ENCODE measurements at regions not wholly inside any gene's neighbourhood (a gene's known extent, or its start where the extent isn't known, plus 50 kb on each side); places are given as distances from the start of the nearest gene placed in this dataset.
"Not testable (repeated sequence)": the region's sequence is repeated elsewhere in the genome, so short reads cannot be mapped to it uniquely, and the experiment has no call there.

DNA sequence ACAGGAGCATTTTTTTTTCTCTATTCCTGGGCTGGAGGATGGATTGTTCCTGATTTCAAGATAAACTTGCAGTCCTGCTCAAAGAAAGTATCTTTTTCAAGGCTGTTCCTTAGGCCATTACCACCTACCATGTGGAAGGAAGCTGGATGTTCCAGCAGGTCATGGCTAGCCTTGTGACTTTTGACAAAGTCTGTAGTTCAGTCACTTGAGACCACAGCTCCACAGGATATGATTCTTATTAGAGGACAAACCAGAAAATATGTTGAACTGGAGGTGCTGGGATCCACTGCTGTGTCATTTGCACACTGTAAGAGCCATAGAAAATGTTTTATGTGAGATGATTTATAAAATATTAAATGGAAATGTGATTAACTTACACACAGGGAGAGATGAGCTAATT is 184.2 kb upstream of the ACO1 start:
- no peak for DNase-seq (ENCODE audit: low read depth)

DNA sequence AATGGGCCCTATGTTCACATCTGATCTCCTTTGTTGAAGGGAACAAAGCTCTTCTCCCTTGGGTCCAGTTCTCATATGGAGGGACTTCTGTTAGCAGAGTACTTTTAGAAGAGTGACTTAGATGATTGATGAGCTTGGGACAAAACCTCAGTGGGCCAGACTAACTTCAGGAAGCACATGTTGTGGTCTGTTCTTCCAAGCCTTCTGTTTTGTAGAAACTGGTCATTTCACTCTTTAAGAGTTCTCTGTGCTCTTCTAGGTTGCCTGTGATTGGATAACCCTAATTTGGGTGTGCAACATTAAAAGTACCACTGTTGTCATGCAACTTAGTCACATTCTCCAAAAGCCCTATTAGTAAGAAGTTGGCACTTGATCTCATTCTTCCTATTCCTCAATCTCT is 183.5 kb upstream of the ACO1 start:
- DNase-seq (ENCODE audit: low read depth), result no peak

DNA sequence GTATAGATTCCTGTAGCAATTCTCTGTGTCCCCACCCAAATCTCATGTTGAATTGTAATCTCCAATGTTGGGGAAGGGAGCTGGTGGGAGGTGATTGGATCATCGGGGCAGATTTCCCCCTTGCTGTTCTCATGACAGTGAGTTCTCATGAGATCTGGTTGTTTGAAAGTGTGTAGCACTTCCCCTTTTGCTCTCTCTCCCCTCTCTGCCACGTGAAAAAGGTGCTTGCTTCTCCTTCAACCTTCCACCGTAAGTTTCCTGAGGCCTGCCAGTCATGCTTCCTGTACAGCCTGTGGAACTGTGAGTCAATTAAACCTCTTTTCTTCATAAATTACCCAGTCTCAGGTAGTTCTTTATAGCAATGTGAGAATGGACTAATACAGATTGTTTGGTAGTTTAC is 175.3 kb upstream of the ACO1 start:
- not testable (repeated sequence) for DNase-seq (ENCODE audit: low read depth)

DNA sequence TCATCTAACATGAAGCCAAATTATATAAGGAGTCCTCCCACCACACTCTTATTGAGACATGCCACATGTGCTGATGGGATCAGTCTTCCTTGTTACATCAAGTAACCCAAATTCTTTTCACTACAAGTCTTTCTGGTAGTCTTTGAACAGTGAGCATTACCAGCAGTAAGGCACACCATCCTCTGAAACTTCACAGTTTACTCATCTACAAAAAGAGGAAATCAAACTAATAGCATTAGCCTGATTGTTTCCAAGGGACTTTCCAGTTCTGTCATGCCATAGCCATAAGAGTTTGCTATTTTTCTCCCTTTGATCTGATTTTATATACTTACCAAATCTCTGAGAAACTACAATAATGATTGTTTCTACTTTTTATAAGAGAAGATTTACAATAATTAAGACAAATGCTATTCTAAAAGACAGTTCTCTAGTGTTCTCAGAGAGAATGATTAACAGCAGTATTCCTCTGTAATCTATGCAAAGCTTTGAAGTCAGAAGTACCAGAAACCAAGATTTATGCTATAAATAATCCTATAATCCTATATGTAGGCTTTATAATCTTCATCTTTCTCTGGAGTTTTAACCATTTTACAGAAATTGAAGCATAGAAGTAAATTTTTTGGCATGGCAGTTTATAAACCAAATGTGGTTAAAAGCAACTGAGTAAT is 166.2 kb upstream of the ACO1 start:
- DNase-seq (ENCODE audit: low read depth), result no peak

DNA sequence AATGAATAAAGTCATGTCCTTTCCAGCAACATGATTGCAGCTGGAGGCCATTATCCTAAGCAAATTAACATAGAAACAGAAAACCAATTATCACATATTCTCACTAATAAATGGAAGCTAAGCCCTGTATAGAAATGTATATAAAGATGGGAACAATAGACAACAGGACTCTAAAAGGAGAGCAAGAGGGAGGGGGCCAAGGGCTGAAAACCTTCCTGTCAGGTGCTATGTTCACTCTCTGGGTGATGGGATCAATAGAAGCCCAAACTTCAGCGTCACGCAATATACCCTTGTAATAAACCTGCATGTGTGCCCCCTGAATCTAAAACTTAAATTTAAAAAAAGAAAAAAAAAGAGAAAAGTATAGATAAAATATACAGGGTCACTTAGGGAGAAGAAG is 163.7 kb upstream of the ACO1 start:
- no peak for DNase-seq (ENCODE audit: low read depth)

DNA sequence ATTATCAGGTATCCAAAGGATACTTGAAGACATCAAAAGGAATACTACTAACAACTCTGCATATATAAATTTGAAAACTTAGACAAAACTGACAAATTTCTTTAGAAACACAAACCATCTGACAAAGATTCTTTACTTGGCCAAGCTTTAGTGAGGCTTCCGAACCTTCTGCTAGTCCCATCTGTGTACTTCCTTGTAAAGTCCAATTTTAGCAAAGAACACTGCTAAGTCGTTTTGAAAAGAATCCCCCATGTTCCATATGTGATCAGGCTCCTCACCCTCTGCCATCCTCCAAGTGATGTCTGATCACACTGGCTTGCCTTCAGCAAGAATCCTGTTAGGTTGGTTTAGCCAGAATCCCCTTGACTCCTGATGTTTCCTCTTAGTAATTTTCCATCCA is 150.0 kb upstream of the ACO1 start:
- DNase-seq (ENCODE audit: low read depth), result no peak

DNA sequence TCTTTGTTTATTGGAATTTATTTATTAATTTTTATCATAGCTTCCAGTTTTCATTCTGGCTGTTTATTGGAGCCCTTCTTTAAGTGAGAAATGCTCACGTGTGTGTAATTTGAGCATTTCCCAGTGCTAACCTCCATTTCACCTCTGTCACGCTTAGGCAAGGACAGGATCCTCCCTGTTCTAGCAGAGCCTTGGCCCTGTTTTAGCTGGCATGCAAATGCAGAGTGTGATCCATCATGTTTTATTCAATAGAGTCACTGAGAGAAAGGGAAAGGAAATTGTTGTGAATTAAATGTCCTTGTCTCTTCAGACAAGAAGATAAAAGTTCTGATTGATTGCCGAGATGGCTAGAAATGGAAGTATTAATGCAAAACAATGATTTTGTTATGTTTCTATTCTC is 137.3 kb upstream of the ACO1 start:
- no peak for DNase-seq (ENCODE audit: low read depth)

DNA sequence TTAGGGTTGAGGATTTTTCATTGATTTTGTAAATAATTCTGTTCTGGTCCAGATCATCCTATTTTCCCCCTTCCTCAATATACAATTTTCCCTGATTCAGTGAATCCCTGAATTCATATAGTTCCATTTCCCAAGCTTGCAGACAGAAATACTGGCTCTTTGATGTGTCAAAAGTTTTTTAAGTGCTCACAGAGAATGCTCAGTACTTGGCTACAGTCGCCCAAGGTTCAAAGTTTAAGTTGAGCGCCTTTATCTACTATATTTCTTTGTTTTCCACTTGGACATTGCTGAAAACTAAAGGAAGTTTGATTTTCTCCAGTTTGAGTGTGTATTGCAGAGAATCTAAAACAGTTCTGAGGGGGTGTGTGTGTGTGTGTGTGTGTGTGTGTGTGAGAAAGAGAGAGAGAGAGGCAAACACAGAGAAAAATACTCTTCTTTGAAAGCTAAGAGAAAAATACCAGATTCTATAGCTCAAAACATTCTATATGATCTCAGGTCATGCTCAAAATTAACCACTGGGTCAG is 136.2 kb upstream of the ACO1 start:
- DNase-seq (ENCODE audit: low read depth), result no peak

DNA sequence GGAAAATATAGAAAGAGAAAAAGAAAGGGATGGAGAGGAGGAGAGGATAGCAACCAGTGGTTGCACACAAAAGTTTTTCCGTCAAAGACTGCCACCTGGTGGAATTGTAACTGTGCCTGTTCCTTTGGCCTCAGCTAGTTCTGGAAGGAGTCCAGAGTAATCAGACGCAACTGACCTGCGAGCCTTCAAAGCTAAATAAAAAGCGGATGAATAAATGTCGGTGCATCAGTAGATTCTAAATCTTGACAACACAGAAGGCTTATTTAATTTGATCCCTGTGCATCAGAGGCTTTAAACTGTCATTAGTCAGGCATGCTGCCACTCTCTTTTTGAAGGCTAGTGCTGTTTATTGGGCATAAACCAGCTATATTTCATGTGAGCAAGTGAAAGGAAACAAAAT is 132.9 kb upstream of the ACO1 start:
- no peak for DNase-seq (ENCODE audit: low read depth)

DNA sequence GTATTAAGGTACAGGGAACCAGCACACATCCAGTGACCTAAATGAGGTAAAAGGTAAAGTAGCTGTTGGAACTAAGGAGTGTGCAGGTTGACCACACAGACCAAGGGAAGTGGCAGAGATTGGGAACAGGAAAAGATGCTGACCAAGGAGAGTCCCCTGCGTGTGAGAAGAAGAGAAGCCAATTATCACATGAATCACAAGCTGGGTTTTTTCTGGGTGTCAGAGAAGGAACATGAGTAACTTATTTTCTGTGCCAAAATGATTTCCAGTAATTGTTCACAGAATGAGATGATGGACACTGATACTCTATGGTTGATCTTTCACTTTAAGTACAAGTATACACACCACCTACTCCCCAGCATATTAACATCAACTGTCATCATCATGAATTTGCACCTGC is 130.7 kb upstream of the ACO1 start:
- DNase-seq (ENCODE audit: low read depth), result no peak

DNA sequence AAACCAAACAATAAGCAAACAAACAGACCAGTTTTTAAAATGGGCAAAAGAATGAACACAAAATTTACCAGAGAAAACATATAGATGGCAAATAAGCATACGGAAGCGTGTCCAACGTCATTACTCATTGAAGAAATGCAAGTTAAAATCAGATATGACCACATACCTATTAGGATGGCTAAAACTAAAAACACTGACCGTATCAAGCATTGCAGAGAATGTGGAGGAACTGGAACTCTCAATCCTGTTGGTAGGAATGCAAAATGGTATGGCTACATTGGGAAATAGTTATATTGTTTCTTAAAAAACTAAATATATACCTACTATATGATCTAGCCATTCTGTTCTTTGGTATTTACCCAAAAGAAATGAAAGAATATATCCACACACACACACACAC is 129.4 kb upstream of the ACO1 start:
- DNase-seq (ENCODE audit: low read depth), result no peak

DNA sequence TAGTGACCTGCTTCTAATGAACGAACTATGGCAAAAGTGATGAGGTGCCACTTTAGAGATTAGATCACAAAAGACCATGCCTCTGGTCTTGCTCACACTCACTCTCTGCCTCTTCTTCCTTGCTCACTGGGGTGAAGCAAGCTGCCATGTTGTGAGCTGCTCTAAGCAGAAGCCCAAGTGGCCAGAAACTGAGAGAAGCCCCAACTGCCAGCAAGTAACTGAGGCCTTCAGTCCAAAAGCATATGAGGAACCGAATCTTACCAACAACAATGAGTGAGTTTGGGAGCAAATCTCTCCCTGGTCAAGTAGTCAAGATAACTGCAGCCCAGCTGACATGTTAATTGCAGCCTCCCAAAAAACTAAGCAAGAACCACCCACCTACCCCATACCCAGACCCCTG is 126.0 kb upstream of the ACO1 start:
- DNase-seq (ENCODE audit: low read depth), result no peak

DNA sequence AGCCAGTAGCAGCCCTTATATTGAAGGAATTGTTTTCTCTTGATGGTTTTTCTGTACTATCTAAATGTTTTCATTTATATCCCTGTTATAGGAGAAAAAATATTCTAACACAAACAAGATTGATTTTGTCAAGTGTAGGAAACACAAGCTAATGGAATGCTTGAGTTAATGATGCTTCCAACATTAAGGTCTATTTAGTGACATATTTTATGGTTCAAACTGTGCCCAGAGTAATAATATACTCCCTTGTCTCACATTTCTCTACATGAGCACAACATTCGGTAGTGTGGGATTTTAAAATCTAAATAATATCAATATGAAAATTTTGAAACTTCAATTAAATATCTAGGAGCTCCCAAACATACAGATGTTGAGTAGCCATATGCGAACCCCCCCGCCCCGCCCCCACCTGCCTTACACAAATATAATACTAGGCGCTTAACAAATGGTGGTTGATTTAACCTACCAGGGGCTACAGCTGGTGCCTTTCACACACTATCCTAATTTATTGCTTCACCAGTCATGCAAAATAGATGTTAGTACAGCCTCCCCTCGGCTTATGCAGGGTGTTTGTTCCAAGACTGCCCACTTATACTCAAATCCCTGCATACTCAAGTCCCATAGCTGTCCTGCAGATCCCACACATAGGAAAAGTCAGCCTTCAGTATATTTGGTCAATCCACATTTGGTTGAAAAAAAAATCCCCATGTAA is 124.1 kb upstream of the ACO1 start:
- DNase-seq (ENCODE audit: low read depth), result no peak

DNA sequence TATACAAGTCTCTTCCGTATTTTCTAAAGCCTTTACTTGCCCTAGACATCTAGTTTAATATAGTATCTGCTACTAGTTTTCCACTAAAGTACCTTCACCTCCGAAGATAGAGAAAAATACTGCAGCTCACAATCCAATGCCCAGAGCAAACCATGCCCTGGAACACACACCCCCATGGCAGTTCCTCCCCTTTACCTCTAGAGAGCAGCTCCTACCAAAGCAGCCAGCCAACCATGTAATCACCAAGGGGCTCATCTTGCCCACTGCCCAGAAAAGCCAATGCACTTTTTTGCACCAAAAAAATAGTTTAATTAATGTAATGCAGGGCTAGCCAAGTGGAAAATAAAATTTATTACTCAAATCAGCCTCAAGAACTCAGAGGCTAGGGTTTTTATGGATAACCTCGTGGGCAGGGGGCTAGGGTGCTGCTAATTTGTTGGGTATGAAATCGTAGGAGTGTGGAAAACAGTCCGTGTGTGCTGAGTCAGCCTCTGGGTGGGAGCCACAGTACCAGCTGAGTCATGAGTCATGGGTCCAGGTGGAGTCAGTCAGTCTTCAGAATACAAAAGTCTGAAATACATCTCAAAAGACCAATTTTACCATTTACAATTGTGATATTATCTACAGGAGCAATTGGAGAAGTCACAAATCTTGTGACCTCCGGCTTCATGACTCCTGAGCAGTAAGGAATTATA is 120.1 kb upstream of the ACO1 start:
- no peak for DNase-seq (ENCODE audit: low read depth)

DNA sequence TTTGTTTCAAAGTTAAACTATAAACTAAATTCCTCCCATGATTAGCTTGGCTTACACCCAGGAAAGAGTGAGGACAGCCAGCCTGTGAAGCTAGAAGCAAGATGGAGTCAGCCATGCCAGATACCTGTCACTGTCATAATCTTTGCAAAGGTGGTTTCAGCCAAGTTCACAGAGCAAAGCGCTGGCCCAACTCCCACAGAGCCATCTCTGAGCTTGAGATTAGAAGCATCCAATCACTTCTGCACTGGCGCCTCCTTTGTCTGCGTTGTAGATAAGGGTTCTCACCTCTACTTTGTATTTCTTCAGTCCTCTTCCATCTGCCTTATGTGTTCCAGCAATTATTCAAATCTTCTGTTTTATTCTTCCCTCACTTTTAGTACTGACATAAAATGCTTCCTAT is 119.4 kb upstream of the ACO1 start:
- no peak for DNase-seq (ENCODE audit: low read depth)

DNA sequence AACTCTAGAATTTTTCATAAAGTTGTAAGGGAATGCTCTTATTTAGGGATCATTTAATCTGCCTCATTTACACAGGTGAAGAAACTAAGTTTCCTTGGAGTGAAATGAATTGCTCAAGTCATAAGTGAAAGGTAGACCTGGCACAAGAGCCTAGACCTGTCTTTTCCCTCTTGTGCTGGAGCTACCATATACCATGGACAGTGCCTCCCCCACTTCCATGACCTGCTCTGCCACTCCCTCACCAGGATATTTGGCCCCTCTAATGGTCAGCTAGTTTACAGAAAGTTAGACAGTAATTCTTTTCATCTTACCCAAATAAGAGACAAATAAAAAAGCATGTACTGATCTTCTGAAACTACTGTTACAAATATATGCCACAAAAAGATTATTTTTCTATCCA is 105.5 kb upstream of the ACO1 start:
- DNase-seq (ENCODE audit: low read depth), result no peak

DNA sequence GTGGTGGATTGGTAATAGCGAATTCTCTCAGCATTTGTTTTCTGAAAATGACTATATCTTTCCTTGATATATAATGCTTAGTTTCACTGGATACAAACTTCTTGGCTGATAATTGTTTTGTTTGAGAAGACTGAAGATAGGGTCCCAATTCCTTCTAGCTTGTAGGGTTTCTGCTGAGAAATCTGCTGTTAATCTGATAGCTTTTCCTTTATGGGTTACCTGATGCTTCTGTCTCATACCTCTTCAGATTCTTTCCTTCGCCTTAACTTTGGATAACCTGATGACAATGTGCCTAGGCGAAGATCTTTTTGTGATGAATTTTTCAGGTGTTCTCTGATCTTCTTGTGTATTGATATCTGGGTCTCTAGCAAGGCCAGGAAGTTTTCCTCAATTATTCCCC is 94.7 kb upstream of the ACO1 start:
- no peak for DNase-seq (ENCODE audit: low read depth)

DNA sequence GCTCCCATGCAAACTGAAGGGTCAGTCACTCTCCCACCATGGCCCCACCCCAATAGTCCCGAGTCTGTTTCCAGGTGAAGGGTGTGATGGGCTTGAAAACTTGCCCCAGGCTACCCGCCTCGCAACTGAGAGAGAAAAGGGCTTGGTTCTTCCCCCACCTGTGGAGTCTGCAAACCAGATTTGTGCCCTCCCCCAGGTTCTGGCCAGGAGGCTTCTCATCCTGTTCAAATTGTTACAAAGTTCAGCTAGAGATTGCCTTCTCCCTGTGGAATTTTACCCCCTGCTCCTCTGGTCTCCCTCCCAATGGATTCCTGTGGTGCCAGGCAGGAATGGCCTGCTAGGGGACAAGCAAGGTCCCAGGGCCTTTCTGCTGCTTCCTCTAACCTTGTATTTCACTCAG is 93.1 kb upstream of the ACO1 start:
- DNase-seq (ENCODE audit: low read depth), result no peak

DNA sequence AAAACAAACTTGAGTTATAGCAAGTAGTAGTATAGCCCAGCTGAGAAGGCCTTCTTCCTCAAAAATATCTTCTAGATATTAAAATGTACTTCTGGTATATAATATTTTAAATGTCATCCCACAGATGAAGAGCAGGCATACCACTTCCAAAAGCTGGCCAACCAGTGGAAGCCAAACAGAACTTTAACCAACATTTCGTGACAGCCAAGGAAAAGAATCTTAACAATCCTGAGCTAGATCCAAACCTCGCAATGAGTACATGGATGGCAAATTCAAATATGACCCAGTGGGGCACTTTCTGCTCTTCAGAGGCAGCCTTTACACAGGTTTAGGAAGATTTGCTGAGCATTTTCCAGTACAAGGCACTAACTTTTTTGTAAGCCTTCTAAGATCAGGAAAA is 91.8 kb upstream of the ACO1 start:
- no peak for DNase-seq (ENCODE audit: low read depth)

DNA sequence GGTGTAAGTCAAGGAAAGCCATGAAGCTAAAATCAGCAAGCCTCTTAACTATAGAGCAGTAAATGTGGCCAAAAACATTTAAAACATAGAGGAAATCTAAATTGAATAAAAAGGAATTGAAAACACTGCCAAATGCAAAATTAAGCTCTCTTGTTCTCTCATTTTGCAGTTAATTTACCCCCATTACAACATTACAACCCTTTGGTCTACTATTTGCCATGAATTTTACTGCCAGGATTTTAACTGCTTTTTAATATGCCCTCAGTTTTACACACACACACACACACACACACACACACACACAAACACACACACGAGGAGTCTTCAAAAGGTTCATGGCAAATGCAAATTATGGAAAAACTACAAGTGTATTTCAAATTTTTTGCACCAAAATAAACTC is 91.4 kb upstream of the ACO1 start:
- DNase-seq (ENCODE audit: low read depth), result no peak

DNA sequence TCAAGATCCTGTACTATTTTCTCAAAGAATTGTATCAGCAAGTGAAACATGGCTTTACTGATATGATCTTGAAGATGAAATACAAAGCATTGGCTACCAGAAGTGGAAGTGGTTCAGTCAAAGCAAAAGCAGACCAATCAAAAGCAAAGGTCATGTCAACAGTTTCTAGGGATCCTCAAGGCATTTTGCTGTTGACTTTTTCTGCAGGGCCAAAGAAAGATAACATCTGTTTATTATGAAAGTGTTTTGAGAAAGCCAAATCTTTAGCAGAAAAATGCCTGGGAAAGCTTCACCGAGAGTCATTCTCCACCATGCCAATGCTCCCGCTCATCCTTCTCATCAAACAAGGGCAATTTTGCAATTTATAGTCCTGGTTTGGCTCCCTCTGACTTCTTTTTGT is 90.3 kb upstream of the ACO1 start:
- DNase-seq (ENCODE audit: low read depth), result no peak

DNA sequence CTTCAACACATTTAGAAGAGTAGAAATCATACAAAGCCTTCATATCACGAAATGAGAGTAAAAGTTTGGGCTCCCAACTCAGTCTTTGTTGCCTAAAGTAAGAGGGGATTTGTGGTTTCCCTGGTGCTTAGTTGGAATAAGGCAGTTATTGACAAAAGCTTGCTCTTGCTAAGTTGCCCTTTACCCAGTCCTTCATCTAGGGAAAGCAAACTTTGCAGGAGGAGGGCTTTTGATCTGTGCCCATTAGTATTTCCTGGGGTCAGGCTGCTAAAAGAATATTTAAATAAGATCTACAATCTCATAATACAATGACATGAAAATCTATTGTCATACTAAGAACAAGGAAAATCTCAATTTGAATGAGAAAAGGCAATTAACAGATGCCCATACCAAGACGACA is 84.1 kb upstream of the ACO1 start:
- no peak for DNase-seq (ENCODE audit: low read depth)

DNA sequence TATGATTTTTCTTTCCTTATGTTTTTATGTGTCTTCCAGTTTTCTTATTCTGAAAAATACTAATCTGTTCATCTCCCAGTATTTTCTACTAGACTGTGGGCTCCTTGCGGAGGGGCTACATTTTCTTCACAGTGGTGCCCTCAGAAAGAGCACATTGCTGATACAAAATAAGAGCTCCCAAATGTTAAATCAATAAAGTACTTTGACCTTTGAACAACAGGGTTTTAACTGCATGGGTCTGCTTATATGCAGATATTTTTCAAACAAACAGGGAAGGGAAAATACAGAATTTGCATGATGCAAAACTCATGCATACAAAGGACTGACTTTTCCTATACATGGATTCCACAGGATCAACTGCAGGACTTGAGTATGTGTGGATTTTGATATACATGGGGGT is 79.9 kb upstream of the ACO1 start:
- no peak for DNase-seq (ENCODE audit: low read depth)
